Activated T-helper 1 cell treated with anti-CD3 and anti-CD28 coated beads, Interleukin-2, amount 50 U/mL, for 16 hours (primary cell): ENCODE measurements at regions not wholly inside any gene's neighbourhood (a gene's known extent, or its start where the extent isn't known, plus 50 kb on each side); places are given as distances from the start of the nearest gene placed in this dataset.
"Not testable (repeated sequence)": the region's sequence is repeated elsewhere in the genome, so short reads cannot be mapped to it uniquely, and the experiment has no call there.

Experiments used
- DNase-seq, 2 donors: peaks; one replicate each; pipeline ENCODE4 v3.0.0-alpha.2; 2020; ENCODE audit warnings: low read depth in 1 of 2, low spot score in 1 of 2

GRCh38 chr22:48490500-48491411 is 1336.9 kb downstream of the BRD1 start:
- DNase-seq, result no peak

GRCh38 chr22:48489551-48490499 is 1337.8 kb downstream of the BRD1 start:
- no peak for DNase-seq

GRCh38 chr22:48488611-48489511 is 1338.8 kb downstream of the BRD1 start:
- DNase-seq, result no peak

DNA sequence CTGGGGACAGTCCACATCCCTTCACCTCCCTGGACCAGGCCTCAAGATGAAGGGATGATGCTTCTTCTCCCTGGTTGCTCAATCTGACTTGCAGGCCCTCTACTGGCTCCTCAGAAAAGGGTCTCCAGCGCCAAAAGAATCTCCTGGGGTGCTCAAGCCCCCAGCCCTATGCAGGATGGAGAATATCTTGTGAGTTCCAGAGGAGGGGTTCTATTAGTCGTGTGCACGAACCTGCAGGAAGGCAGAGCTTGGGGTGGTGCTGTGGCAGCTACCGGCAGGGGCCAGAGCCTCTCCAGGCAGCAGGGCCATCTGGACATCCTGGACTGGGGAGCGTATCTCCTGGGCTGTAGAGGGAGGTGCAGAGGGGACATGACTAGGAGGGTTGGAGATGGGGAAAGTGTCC is 1339.5 kb downstream of the BRD1 start:
- DNase-seq, result no peak

DNA sequence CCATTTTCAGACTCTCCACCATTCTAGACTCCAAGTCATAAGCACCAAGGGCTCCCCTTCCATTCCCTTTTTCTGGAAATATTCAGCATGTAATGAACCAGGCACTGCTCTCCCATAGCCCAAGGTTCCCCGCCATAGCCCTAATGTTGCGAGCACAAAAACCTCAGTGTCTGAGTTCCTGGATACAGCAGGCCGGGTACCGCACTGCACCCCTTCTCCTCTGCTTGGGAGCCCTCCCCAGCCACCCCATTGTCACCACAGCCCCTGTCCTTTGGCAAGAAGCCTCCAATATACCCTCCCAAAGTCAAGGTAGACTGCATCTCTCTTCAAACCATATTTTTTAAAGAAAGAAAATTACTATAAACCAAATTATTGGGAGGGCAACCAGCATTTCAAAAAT is 1341.1 kb downstream of the BRD1 start:
- no peak for DNase-seq

DNA sequence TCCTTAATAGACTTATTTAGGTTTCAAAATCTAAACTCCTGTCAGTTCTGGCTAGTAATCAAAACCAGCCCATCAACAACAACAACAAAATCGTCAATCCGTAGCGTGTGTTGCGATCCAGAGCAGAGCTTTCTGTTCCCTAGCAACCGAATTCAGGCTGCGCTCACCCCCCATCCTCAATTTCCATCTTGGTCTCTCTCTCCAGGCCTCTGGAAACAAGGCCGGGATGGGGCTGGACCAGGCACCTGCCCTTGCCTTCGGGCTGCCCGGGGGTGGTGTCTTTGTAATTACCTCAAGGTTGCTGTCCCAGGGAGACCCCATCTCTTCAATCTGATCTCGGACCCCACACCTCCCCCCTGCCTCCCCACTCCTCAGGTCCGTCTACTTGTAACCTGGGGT is 1341.5 kb downstream of the BRD1 start:
- no peak for DNase-seq

DNA sequence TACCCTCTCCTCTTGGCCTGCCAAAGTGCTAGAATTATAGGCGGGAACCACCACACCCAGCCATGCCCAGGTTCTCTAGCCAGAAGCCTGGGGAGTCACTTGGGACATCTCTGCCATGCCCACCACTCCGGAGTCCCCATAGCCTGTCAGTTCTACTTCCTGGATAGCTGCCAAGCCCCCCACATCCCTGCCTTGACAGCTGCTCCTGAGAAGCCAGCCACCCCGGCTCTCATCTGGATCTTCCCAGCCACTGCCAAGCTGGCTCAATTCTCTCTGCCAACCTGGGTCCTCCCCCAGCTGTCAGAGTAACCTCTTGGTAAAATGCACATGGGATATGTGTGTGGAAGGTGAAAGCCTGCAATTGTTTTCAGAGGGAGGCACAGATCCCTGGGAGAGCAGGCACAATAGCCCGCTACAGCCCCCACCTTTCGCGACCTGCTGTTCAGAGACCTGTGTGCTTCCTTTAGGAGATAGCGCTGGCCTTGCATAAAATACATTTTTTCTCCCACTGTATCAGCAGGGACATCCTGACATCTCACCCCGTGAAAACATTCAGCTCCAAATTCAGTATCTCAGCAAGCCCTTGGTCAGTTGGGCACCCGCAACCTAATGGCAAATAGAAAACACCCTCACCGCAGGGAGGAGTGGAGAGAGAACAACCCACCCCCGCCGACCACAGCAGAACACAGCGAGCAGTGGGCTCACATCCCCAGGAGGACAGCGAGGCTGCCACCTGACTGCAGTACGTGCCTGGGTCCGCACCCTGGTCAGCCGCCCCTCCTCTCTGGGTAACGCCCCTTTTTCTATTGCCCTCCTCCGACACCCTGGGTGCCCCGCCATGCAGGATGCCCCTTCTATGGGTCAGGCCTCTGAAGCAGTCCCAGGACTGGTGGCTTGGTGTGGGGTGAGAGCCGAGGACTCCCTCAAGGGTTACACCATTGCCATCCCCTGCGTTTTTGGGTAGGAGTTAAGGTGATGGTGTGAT is 1342.2 kb downstream of the BRD1 start:
- no peak for DNase-seq

GRCh38 chr22:48483764-48484528 is 1343.7 kb downstream of the BRD1 start:
- DNase-seq, result no peak

GRCh38 chr22:48482771-48483170 is 1344.9 kb downstream of the BRD1 start:
- DNase-seq, result no peak

DNA sequence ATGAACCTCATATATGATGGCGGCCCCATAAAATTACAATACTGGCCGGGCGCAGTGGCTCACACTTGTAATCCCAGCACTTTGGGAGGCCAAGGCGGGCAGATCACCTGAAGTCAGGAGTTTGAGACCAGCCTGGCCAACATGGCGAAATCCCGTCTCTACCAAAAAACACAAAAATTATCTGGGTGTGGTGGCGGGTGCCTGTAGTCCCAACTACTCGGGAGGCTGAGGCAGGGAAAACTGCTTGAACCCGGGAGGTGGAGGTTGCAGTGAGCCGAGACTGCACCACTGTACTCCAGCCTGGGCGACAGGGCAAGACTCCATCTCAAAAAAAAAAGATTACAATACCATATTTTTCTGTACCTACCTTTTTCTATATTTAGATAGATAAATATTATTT is 1345.5 kb downstream of the BRD1 start:
- DNase-seq, result not testable (repeated sequence)

GRCh38 chr22:48481748-48482147 is 1345.9 kb downstream of the BRD1 start:
- DNase-seq, result no peak

GRCh38 chr22:48478529-48479265 is 1349.0 kb downstream of the BRD1 start:
- no peak for DNase-seq

GRCh38 chr22:48478124-48478523 is 1349.5 kb downstream of the BRD1 start:
- no peak for DNase-seq

DNA sequence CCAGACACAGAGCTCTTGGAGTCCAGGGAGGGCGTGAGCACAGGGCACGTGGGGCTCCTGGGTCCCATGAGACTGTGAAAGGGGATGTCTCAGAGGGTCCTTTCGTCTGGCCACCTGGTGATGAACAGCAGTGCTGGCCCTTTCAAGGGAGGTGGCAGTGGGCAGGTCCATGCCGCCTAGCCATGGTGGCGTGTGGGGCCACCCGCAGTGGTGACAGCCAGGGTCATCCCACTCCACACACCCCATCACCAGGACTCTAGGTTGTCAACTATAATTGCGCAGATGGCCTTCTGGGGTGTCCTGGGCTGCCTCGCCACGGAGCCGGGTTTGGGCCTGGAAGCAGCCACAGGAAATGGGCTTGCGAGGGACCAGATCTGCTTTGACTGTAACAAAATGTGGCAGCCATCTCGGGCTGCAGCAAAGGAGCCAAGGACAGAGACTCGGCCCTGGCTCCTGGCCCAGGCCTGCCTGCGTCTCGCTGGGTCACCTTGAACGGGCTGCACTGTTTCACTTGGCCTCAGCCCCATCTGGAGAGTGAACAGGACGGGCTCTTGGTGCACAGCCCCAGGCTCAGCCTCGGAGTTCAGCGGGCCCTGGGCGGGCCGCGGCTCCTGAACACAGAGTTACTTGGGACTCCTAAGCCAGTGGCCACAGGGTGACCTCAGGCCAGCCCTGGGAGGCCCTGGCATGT is 1350.5 kb downstream of the BRD1 start:
- DNase-seq, result no peak

DNA sequence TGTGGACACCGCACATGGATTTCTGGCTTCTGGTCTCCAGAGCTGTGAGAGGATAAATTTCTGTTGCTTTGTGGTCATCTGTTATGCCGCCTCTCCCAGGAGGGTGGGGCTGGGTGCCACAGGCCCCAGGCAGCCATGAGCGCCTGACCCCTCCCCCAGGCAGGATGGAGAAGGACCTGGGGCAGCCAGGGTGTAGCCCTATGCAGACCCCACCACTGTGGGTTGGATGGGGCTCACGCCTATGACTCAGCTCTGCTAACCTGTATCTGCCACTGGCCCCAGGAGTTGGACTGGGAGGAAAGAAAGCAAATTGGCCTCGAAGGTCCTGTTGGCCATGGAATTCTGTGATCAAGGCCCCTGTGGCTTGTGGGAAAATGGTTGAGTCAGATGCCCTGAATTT is 1351.1 kb downstream of the BRD1 start:
- no peak for DNase-seq

GRCh38 chr22:48475661-48476345 is 1351.9 kb downstream of the BRD1 start:
- no peak for DNase-seq

DNA sequence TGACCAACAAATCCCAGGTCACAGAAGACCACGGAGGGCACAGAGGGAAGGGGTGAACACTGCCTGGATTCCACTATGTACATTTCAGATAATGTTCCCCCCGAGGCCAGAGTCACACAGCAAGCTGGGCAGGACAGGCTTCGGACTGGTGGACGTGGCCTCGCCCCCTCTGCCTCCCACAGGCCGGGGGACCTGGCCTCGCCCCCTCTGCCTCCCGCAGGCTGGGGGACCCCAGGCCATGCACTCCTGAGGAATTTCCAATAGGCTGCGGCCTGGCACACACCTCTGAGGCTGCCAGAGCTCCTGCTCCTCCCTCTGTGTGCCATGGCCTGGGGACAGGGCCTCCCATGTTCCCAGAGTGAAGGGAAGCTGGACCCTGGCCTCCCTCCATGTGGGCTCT is 1352.8 kb downstream of the BRD1 start:
- no peak for DNase-seq
